ENCODE measurements at regions not wholly inside any gene's neighbourhood (a gene's known extent, or its start where the extent isn't known, plus 50 kb on each side); places are given as distances from the start of the nearest gene placed in this dataset.

DNA sequence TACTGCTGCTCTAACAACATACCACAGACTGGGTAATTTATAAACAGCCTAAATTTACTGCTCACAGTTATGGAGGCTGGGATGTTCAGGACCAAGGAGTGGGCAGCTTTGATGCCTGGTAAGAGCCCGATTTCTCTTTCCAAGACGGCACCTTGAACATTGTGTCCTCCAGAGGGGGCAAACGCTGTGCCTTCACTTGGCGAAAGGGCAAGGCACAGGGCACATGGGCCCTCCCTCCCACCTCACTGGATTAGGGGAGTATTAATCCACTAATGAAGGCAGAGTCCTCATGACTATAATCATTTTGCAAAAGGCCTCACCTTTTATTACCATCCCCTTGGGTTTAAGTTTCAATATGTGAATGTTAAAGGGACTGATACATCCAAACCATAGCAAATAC lies 397.7 kb downstream of the TMEM38B start:
- TF ChIP-seq POLR2A (IDR thresholded peaks at IDR 0.05), result no peak
- TF ChIP-seq, protein P1, sequence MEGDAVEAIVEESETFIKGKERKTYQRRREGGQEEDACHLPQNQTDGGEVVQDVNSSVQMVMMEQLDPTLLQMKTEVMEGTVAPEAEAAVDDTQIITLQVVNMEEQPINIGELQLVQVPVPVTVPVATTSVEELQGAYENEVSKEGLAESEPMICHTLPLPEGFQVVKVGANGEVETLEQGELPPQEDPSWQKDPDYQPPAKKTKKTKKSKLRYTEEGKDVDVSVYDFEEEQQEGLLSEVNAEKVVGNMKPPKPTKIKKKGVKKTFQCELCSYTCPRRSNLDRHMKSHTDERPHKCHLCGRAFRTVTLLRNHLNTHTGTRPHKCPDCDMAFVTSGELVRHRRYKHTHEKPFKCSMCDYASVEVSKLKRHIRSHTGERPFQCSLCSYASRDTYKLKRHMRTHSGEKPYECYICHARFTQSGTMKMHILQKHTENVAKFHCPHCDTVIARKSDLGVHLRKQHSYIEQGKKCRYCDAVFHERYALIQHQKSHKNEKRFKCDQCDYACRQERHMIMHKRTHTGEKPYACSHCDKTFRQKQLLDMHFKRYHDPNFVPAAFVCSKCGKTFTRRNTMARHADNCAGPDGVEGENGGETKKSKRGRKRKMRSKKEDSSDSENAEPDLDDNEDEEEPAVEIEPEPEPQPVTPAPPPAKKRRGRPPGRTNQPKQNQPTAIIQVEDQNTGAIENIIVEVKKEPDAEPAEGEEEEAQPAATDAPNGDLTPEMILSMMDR (IDR thresholded peaks at IDR 0.05), result no peak

Measured in uterus (tissue), 2 donors.